ENCODE measurements at regions not wholly inside any gene's neighbourhood (a gene's known extent, or its start where the extent isn't known, plus 50 kb on each side); places are given as distances from the start of the nearest gene placed in this dataset.

DNA sequence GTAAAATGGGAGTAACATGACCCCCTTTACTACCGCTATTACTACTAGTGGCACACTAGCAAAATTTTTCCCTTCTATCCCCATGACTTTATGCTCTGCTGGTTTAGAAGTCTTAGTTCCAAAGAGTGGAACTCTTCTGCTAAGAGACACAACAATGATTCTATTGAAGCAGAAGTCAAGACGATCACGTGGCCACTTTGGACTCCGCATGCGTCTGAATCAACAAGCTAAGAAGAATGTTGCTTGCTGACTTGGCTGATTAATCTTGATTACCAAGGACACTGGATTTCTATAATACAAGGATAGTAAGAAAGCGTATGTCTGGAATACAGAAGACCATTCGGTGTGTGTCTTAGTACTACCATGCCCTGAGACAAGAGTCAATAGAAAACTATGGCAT lies 244.7 kb upstream of the BTBD3 start:
- no peaks in the 10 kb centered on the region for H3K27me3 Mint-ChIP-seq
- H3K9me3 Mint-ChIP-seq: no peaks in the 10 kb centered on the region
- CTCF ChIA-PET: no interaction called here
- H3K4me3 Mint-ChIP-seq: no peak overlapping the region
- no peak for DNase-seq
- no peak overlapping the region for H3K27ac Mint-ChIP-seq
- H3K4me1 Mint-ChIP-seq: no peaks in the 10 kb centered on the region
- H3K36me3 Mint-ChIP-seq: no peaks in the 10 kb centered on the region

DNA sequence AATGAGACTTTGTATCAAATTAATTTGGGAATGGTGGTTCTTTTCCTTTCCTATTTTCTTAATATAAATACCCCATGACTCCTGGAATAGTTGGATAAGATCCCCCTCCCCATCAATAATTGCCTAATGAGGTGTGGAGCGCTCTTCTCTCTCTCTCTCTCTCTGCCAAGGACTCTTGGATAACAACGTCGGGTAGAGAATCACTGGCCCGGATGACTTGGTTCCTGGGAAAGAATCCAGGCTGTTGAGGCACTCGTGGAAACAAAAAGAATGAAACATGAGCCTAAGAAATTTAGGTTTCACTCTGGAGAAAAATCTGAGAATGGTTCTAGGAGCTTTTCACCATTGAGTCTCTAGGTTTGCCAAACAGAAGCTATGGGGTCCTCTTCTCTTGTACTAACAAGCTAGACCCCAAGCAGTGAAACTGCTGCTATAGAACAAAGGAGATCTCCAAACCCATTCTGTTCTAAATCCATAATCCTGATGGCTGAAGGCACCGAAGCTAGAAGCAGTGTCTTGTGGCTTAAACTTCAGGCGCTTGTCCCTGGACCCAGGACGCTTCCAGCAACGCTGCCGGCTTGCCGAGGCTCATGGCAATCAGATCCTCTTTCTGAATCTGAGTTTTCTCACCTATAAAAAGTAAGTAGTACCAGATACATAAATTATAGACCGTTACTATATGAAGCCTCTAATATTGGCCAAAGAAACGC lies 241.6 kb upstream of the BTBD3 start:
- Mint-ChIP-seq H3K4me3 (no peak overlapping the region), H3K9me3 (peaks cover 3% of the 10 kb centered on the region), H3K36me3 (no peaks in the 10 kb centered on the region), H3K4me1 (no peaks in the 10 kb centered on the region), H3K27ac (no peak overlapping the region), H3K27me3 (no peaks in the 10 kb centered on the region)
- no peak for DNase-seq
- CTCF ChIA-PET: no interaction called here

DNA sequence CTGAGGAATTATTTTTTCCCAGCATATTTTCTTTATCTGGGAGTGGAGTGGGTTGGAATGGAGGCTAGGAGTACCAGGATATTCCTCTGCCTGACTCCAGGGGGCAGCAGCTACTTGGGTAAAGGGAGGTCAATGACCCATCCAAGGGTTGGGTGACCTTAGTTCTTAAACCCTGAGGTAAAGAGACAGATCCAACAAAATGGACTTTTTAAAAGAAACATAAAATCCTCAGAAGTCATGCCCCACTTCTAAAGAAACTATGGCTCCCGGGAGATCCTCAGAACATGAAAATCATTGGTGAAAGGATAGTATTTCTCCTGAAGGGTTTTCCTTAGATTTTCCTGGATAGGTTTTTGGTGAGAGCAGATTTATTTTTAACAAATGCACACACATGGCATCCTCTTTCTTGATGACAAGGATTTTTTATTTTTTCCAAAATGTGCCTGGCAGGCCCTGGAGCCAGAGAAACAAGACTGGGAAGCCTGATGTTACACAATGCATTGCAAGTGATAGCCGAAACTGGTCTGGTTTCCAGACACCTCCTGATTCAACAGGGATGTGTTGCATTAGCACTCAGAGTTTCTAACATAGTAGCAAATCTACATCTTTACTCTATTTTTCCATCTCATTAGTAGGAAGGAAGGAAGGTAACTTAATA lies 240.9 kb upstream of the BTBD3 start:
- Mint-ChIP-seq H3K36me3 (no peaks in the 10 kb centered on the region), H3K9me3 (peaks cover 3% of the 10 kb centered on the region), H3K27me3 (no peaks in the 10 kb centered on the region), H3K4me3 (no peak overlapping the region), H3K27ac (no peak overlapping the region), H3K4me1 (no peaks in the 10 kb centered on the region)
- peak; percentile 21 for DNase-seq
- CTCF ChIA-PET: no interaction called here

DNA sequence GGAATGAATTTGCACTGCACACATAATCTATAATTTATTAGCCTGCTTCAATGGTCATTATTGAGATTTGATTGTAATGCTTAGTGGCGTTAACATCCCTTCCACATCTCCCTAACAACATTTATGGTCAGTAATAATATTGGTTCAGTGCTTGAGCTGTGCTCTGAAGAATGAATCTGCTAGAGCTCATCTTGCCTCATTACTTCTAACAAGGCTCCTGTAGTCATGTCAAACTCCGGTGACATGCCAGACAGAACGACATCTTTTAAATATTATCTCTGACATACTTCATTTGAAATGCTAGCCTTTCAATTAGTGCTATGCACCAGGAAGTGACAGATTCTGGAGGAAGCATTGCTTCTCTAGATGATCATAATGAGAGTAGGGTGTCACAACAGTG lies 240.3 kb upstream of the BTBD3 start:
- Mint-ChIP-seq H3K4me3 (no peak overlapping the region), H3K4me1 (no peaks in the 10 kb centered on the region), H3K27ac (no peak overlapping the region), H3K27me3 (no peaks in the 10 kb centered on the region), H3K9me3 (peaks cover 3% of the 10 kb centered on the region), H3K36me3 (no peaks in the 10 kb centered on the region)
- CTCF ChIA-PET: no interaction called here
- no peak for DNase-seq

DNA sequence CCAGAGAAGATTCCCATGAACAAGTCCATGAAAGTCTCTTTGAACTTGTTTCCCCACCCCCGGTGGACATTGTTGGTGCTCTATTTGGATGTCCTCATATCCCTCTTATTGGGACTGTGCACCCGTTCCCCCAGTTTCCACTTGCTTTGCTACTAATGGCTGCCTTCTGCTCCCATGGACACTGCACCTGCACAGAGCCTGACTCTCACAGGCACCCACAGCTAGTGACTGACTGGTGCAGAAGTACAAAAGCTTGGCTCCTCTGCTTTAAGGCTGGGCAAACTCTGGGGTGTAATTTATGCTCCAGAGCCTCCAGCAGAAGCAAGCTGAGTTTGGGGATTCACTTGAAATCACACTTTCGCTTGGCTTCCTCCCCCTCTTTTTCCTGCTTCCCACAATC lies 239.9 kb upstream of the BTBD3 start:
- no peaks in the 10 kb centered on the region for H3K27me3 Mint-ChIP-seq
- CTCF ChIA-PET: no interaction called here

DNA sequence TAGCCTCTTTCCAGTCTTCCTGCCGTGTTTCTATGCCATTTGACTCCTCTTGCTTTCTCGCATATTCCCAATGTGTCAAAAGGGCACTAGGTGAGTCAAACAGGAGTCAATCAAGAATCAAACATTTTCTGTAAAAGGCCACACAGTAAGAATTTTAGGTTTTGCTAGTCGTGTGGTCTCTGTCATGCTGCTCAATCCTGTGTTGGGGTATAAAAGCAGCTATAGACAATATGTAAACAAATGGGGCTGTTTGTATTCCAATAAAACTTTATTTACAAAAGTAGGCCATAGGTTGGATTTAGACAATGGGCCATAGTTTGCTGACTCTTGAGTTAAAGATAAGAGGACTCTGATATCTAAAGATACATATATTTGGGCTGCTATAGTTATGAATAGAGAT lies 235.4 kb upstream of the BTBD3 start:
- no peaks in the 10 kb centered on the region for H3K36me3 Mint-ChIP-seq
- H3K9me3 Mint-ChIP-seq: peaks cover 7% of the 10 kb centered on the region
- H3K27me3 Mint-ChIP-seq: peaks cover 8% of the 10 kb centered on the region
- DNase-seq: no peak
- H3K4me1 Mint-ChIP-seq: no peaks in the 10 kb centered on the region
- H3K4me3 Mint-ChIP-seq: no peak overlapping the region
- CTCF ChIA-PET: no interaction called here
- no peak overlapping the region for H3K27ac Mint-ChIP-seq

More for the DNA sequence above, 239.9 kb upstream of the BTBD3 start:
- H3K9me3 Mint-ChIP-seq: peaks cover 3% of the 10 kb centered on the region
- H3K27ac Mint-ChIP-seq: no peak overlapping the region
- H3K4me1 Mint-ChIP-seq: no peaks in the 10 kb centered on the region
- no peak overlapping the region for H3K4me3 Mint-ChIP-seq
- H3K36me3 Mint-ChIP-seq: no peaks in the 10 kb centered on the region
- no peak for DNase-seq

DNA sequence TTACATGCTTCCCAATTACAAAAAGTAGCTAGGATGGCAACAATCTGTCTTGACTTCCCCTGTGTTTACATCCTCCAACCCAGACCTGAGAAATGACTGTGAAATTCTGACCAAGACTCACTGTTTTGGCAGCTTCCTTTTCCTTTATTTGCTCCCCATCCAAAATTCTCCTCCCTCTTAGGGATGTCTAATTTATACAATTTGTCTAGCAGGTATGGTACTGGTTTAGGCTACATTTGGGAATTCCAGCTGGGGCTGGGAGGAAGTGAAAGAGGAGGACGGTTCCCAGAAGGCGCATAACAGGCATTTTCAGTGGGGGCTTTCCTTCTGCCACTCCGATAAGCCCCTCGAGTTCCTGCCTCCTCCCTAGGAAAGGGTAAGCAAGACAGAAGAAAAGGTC lies 231.5 kb upstream of the BTBD3 start:
- peaks cover 6% of the 10 kb centered on the region for H3K9me3 Mint-ChIP-seq
- H3K36me3 Mint-ChIP-seq: no peaks in the 10 kb centered on the region
- H3K4me3 Mint-ChIP-seq: no peak overlapping the region
- no peaks in the 10 kb centered on the region for H3K4me1 Mint-ChIP-seq
- CTCF ChIA-PET: no interaction called here
- no peak for DNase-seq
- H3K27ac Mint-ChIP-seq: no peak overlapping the region
- H3K27me3 Mint-ChIP-seq: peaks cover 8% of the 10 kb centered on the region

DNA sequence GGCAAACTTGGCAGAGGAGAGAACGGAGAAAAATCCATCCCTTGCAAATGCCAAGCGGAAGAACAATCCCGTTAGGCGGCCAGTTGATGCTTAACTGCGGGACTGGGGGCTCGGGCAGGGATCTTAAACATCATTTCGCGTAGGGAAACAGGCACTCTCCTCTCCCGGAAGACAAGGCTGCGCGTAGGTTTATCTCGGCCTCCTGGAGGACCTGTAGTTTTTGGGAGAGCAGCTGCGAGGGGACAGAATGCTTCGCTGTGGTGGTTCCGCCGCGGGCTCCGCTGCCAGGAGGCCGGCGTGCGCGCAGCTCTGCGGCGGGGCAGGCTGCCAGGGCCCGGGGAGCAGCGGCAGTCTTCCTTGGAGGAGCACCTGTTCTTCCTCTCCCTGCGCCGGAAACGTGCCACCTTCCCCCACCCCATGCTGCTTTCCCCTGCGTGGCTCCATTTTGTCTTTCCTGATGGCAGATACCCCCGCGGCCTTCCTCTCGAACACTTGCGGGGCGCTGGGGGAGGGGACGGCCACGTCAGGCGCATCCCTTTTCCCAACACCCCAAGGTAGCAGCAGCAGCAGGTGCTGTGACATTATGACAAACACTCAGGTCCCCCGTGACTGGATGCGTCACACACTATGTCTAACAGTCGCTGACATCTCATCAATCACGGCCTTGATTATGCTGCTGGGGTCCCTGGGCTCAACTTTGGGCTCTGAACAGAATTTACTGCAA lies 230.7 kb upstream of the BTBD3 start:
- no peak overlapping the region for H3K27ac Mint-ChIP-seq
- no peaks in the 10 kb centered on the region for H3K4me1 Mint-ChIP-seq
- H3K36me3 Mint-ChIP-seq: no peaks in the 10 kb centered on the region
- DNase-seq: no peak
- H3K4me3 Mint-ChIP-seq: no peak overlapping the region
- H3K9me3 Mint-ChIP-seq: peaks cover 6% of the 10 kb centered on the region
- peaks cover 8% of the 10 kb centered on the region for H3K27me3 Mint-ChIP-seq
- CTCF ChIA-PET: no interaction called here

DNA sequence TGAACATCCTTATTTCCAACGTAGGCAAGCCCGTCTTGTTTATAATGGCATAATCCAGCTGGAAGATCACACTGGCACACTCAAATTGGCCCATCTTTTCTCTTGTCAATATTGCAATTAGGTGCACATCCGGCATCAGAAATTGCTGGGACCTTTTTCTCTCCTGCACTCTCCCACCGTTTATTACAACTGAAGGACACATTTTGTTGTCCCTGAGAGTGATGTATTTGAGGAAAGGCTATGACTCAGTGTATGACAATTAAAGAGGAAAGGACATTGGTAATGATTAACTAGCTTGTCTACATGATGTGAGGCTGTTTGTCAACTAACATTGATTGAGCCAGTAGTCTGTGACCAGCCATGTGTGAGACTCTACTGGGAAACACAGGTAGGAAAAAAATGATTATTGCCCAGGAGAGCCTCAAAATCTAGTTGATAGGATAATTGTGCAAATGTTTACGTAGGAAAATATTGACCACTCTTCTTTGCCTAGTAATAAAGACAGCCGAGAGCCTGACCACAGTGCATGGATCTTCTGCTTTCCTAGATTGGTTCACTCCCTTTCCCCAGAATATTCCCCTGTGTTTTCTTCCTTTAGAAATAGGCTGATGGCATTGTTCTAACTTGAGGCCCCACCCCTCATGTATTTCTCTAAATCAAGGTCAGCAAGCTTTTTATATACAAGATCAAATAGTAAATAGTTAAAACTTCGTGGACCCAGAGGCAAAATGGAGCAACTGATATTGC lies 230.0 kb upstream of the BTBD3 start:
- Mint-ChIP-seq H3K4me3 (no peak overlapping the region), H3K36me3 (no peaks in the 10 kb centered on the region), H3K27ac (no peak overlapping the region), H3K27me3 (peaks cover 8% of the 10 kb centered on the region), H3K4me1 (no peaks in the 10 kb centered on the region), H3K9me3 (peaks cover 6% of the 10 kb centered on the region)
- DNase-seq: no peak
- CTCF ChIA-PET: no interaction called here

DNA sequence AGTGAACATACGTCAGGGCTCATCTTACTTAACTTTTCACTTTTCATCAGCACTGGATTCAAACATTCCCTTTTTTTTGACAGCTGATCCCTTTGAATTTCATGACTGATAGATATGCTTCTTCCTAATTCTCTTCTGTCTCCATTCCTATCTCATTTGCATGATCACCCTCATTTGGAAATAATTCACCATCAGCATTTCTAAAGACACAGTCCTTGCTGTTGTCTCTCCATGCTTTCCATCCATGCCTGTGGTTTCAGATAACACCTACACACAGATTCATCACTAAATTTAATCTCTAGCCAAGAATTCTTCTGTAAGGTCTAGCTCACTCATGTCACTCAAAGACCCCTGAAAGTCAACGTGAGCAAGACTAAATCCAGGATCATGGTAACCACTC lies 228.4 kb upstream of the BTBD3 start:
- Mint-ChIP-seq H3K27me3 (peaks cover 8% of the 10 kb centered on the region), H3K27ac (no peak overlapping the region), H3K36me3 (no peaks in the 10 kb centered on the region), H3K4me3 (no peak overlapping the region), H3K4me1 (no peaks in the 10 kb centered on the region), H3K9me3 (peaks cover 6% of the 10 kb centered on the region)
- no peak for DNase-seq
- CTCF ChIA-PET: no interaction called here

DNA sequence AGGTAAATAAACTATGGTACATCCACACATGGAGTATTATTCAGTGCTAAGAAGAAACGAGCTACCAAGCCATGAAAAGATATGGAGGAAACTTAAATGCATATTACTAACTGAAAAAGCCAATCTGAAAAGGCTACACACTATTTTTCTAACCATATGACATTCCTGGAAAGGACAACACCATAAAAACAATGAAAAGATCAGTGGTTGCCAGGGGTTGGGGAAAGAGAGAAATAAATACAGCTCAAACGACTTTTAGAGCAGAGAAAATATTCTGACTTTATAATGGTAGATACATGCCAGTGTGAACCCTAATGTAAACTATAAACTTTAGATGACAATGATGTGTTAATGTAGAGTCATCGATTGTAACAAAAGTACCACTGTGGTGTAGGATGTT lies 225.9 kb upstream of the BTBD3 start:
- H3K36me3 Mint-ChIP-seq: no peaks in the 10 kb centered on the region
- CTCF ChIA-PET: no interaction called here
- peaks cover 8% of the 10 kb centered on the region for H3K9me3 Mint-ChIP-seq
- no peaks in the 10 kb centered on the region for H3K4me1 Mint-ChIP-seq
- peaks cover under 1% of the 10 kb centered on the region for H3K27me3 Mint-ChIP-seq
- no peak for DNase-seq
- H3K4me3 Mint-ChIP-seq: no peak overlapping the region
- no peak overlapping the region for H3K27ac Mint-ChIP-seq

DNA sequence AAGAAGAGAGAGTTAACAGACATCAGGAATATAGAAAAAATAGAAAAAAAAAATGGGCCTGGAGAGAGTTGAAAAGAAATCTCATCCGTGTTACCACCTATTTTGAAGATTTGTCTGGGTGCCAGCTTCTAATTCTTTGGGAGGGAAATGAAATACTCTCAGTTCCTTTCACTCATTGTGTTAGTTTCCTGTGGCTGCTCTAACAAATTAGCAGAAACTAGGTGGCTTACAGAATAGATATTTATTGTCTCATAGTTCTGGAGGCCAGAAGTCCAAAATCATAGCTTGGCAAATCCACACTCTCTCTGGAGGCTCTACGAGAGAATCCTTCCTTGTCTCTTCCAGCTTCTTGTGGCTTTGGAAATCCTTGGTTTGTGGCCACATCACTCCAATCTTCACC lies 225.1 kb upstream of the BTBD3 start:
- no peaks in the 10 kb centered on the region for H3K36me3 Mint-ChIP-seq
- H3K4me3 Mint-ChIP-seq: no peak overlapping the region
- H3K27ac Mint-ChIP-seq: no peak overlapping the region
- DNase-seq: no peak
- CTCF ChIA-PET: no interaction called here
- peaks cover 11% of the 10 kb centered on the region for H3K9me3 Mint-ChIP-seq
- H3K27me3 Mint-ChIP-seq: no peaks in the 10 kb centered on the region
- H3K4me1 Mint-ChIP-seq: no peaks in the 10 kb centered on the region

DNA sequence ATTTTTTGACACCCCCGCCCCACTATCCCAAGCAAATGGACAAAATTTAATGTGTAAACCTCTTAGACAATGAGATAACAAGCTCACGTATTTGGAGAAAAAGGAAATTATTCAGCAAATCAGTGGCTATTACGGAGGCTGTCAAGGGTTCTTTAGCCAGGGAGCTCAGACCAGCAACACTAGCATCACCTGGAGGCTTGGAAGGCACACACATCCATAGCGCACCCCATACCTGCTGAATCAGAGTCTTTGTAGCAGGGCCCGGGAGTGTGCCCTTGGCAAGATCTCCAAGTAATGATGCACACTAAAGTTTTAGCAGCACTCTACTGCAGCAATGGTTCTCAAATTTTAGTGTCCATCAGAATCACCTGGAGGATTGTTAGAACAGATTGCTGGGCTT lies 223.2 kb upstream of the BTBD3 start:
- H3K4me3 Mint-ChIP-seq: no peak overlapping the region
- H3K27ac Mint-ChIP-seq: no peak overlapping the region
- H3K4me1 Mint-ChIP-seq: no peaks in the 10 kb centered on the region
- DNase-seq: no peak
- H3K9me3 Mint-ChIP-seq: peaks cover 19% of the 10 kb centered on the region
- H3K27me3 Mint-ChIP-seq: no peaks in the 10 kb centered on the region
- no peaks in the 10 kb centered on the region for H3K36me3 Mint-ChIP-seq
- CTCF ChIA-PET: no interaction called here

DNA sequence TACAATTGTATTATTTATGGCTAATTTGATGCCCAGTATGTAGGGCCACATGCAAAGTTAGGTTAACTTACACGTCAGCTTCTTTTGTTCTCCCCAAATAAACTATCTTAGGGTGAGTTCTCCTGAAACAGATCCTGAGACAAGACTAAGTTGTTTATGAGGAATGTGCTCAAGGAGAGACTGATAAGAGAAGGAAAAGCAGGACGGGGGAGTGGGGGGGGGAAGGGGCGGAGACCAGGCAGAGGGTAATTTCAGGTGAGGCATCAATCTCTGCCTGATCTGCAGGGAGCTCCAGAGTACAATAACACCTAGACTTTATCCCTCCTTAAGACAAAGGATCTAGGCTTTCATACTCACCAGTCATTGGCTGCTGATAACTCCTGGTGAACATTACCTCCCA lies 220.6 kb upstream of the BTBD3 start:
- H3K27ac Mint-ChIP-seq: no peak overlapping the region
- no peak overlapping the region for H3K4me3 Mint-ChIP-seq
- no peaks in the 10 kb centered on the region for H3K36me3 Mint-ChIP-seq
- peaks cover 17% of the 10 kb centered on the region for H3K9me3 Mint-ChIP-seq
- H3K4me1 Mint-ChIP-seq: no peaks in the 10 kb centered on the region
- H3K27me3 Mint-ChIP-seq: no peaks in the 10 kb centered on the region
- CTCF ChIA-PET: no interaction called here
- no peak for DNase-seq

DNA sequence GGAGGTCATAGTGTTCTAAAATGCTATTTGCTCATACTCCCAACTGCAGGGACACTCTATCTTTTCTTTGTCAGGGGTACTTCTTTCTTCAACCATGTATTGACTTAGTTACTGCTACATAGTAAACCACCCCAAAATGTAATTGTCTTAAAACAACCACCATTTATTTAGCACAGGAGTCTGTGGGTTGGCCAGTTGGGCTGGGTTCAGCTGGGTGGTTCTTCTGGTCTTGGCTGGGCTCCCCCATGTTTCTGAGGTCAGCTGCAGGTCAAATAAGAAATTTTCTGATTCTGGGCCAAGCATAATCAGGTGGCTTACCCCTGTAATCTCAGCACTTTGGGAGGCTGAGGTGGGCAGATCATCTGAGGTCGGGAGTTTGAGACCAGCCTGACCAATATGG lies 220.0 kb upstream of the BTBD3 start:
- H3K27ac Mint-ChIP-seq: no peak overlapping the region
- no peaks in the 10 kb centered on the region for H3K27me3 Mint-ChIP-seq
- H3K36me3 Mint-ChIP-seq: no peaks in the 10 kb centered on the region

More for the DNA sequence above, 220.0 kb upstream of the BTBD3 start:
- CTCF ChIA-PET: no interaction called here
- Mint-ChIP-seq H3K4me1 (no peaks in the 10 kb centered on the region), H3K9me3 (peaks cover 17% of the 10 kb centered on the region), H3K4me3 (no peak overlapping the region)
- DNase-seq: no peak
